SK-N-SH (cell line): ENCODE measurements at regions not wholly inside any gene's neighbourhood (a gene's known extent, or its start where the extent isn't known, plus 50 kb on each side); places are given as distances from the start of the nearest gene placed in this dataset.

Experiments used
- CTCF ChIA-PET: fragments of 300-600, 350-600 bp; formaldehyde crosslinking; extraction: SDS; loops from one replicate; lab custom pipeline; 2021; lab: Yijun Ruan, JAX
- POLR2A ChIA-PET: fragments of 350-600 bp; sonication (Branson Sonifier 250); formaldehyde crosslinking; extraction: SDS; loops from one replicate; lab custom pipeline; 2020; ENCODE audit warnings: antibody characterized with exemption, inconsistent platforms; lab: Yijun Ruan, JAX
- DNase-seq: peaks from one replicate; pipeline ENCODE4 v3.0.0; 2012
- H2AFZ ChIP-seq: fragments of 200-600 bp; sonication (generic); 2 replicates; pipeline ENCODE4 v1.8.1; 2016; ENCODE audit warnings: antibody characterized with exemption, mild to moderate bottlenecking, low read depth
- H3F3A ChIP-seq: fragments of 200-600 bp; sonication (generic); replicated peaks from 2 replicates; pipeline ENCODE3; 2016; ENCODE audit warnings: antibody characterized with exemption, mild to moderate bottlenecking; ENCODE audit not compliant: insufficient read depth
- H3K27ac ChIP-seq, 2 experiments: fragments of 200-500 bp in 1 of 2; fragments of 200-600 bp in 1 of 2; sonication (Bioruptor generic) in 1 of 2; sonication (generic), shearing (Covaris generic) in 1 of 2; 2 replicates each; pipeline versions ENCODE4 v1.5.1 to v1.6.1; 2014 to 2016; ENCODE audit warnings: low read depth in 2 of 2, inconsistent platforms in 1 of 2, low read length in 1 of 2, mild to moderate bottlenecking in 1 of 2, mixed read lengths in 1 of 2
- H3K27me3 ChIP-seq: fragments of 200-600 bp; sonication (generic), shearing (Covaris generic); 2 replicates; pipeline ENCODE4 v1.6.1; 2016; ENCODE audit warnings: mixed run types; ENCODE audit not compliant: insufficient read depth
- H3K36me3 ChIP-seq, 2 experiments: fragments of 200-500 bp in 1 of 2; fragments of 200-600 bp in 1 of 2; sonication (Bioruptor generic) in 1 of 2; sonication (generic) in 1 of 2; replicated peaks in 1 of 2; 2 replicates each; pipeline versions ENCODE3 to v1.5.1; 2014 to 2016; ENCODE audit warnings: low read length in 1 of 2, mild to moderate bottlenecking in 1 of 2; ENCODE audit not compliant: insufficient read depth in 2 of 2, control insufficient read depth in 1 of 2
- H3K4me1 ChIP-seq, 2 experiments: fragments of 200-500 bp in 1 of 2; fragments of 200-600 bp in 1 of 2; sonication (Bioruptor generic) in 1 of 2; sonication (generic), shearing (Covaris generic) in 1 of 2; 2 replicates each; pipeline versions ENCODE4 v1.5.1 to v1.6.1; 2014 to 2016; ENCODE audit warnings: low read depth in 1 of 2, low read length in 1 of 2, mixed run types in 1 of 2; ENCODE audit not compliant: insufficient read depth in 2 of 2, control insufficient read depth in 1 of 2
- H3K4me2 ChIP-seq: fragments of 200-600 bp; sonication (generic), shearing (Covaris generic); 2 replicates; pipeline ENCODE4 v1.6.1; 2017; ENCODE audit warnings: mixed run types
- H3K4me3 ChIP-seq, 2 experiments: fragments of 200-500 bp in 1 of 2; fragments of 200-600 bp in 1 of 2; sonication (Bioruptor generic) in 1 of 2; sonication (generic), shearing (Covaris generic) in 1 of 2; 2 replicates each; pipeline versions ENCODE4 v1.5.1 to v1.8.1; 2014 to 2016; ENCODE audit warnings: low read depth in 2 of 2, inconsistent platforms in 1 of 2, low read length in 1 of 2, mild to moderate bottlenecking in 1 of 2, mixed read lengths in 1 of 2, moderate library complexity in 1 of 2
- H3K79me2 ChIP-seq: fragments of 200-600 bp; sonication (generic); 2 replicates; pipeline ENCODE4 v1.8.1; 2017; ENCODE audit warnings: mild to moderate bottlenecking; ENCODE audit not compliant: insufficient read depth
- H3K9ac ChIP-seq: fragments of 200-600 bp; sonication (generic); 2 replicates; pipeline ENCODE4 v1.6.1; 2017; ENCODE audit warnings: mixed run types
- H3K9me2 ChIP-seq: fragments of 200-600 bp; sonication (generic); 2 replicates; pipeline ENCODE4 v1.6.1; 2017; ENCODE audit warnings: mixed run types
- H3K9me3 ChIP-seq: fragments of 200-600 bp; sonication (generic); 2 replicates; pipeline ENCODE4 v1.6.1; 2017; ENCODE audit warnings: mixed run types, mild to moderate bottlenecking, moderate library complexity
- H4K20me1 ChIP-seq: fragments of 200-600 bp; sonication (generic); 2 replicates; pipeline ENCODE4 v1.6.1; 2017; ENCODE audit warnings: mild to moderate bottlenecking, mixed run types; ENCODE audit not compliant: insufficient read depth
- CHD2 ChIP-seq: fragments of 150-350 bp; IDR thresholded peaks from 2 replicates; pipeline ENCODE4 v1.6.1; 2018; ENCODE audit warnings: low read length; ENCODE audit not compliant: partially characterized antibody
- CTCF ChIP-seq: fragments of 200-600 bp; sonication (generic); IDR thresholded peaks from 2 replicates; pipeline ENCODE4 v1.6.1; 2017; ENCODE audit warnings: antibody characterized with exemption, mild to moderate bottlenecking, moderate library complexity
- ELF1 ChIP-seq: IDR thresholded peaks from 2 replicates; pipeline ENCODE4 v1.4.0; 2012
- EP300 ChIP-seq, 2 experiments: IDR thresholded peaks; 2 replicates each; pipeline versions ENCODE4 v1.4.0 to v1.6.1; 2012; ENCODE audit warnings: borderline replicate concordance in 1 of 2, low read depth in 1 of 2, low read length in 1 of 2
- FOSL2 ChIP-seq: IDR thresholded peaks from 2 replicates; pipeline ENCODE4 v1.4.0; 2012; ENCODE audit warnings: low read depth, mild to moderate bottlenecking, moderate library complexity, borderline replicate concordance
- GABPA ChIP-seq: IDR thresholded peaks from 2 replicates; pipeline ENCODE4 v1.4.0; 2012; ENCODE audit warnings: low read depth, mild to moderate bottlenecking
- GATA2 ChIP-seq: sonication (generic); formaldehyde crosslinking; IDR thresholded peaks from 2 replicates; pipeline ENCODE4 v1.5.0; 2020; ENCODE audit warnings: mild to moderate bottlenecking, missing genetic modification reagents
- IRF3 ChIP-seq: fragments of 150-350 bp; IDR thresholded peaks from 2 replicates; pipeline ENCODE4 v1.6.1; 2016; ENCODE audit warnings: mild to moderate bottlenecking, low read depth, low read length
- MEF2A ChIP-seq: IDR thresholded peaks from 2 replicates; pipeline ENCODE4 v1.4.0; 2012; ENCODE audit warnings: low read depth, borderline replicate concordance
- NFIC ChIP-seq: IDR thresholded peaks from 2 replicates; pipeline ENCODE4 v1.4.0; 2012; ENCODE audit warnings: borderline replicate concordance
- RAD21 ChIP-seq: IDR thresholded peaks from 2 replicates; pipeline ENCODE4 v1.6.1; 2012; ENCODE audit warnings: mild to moderate bottlenecking, low read length
- RCOR1 ChIP-seq: fragments of 150-350 bp; IDR thresholded peaks from 2 replicates; pipeline ENCODE4 v1.6.1; 2017; ENCODE audit warnings: antibody characterized with exemption, low read length
- REST ChIP-seq: IDR thresholded peaks from 2 replicates; pipeline ENCODE4 v1.6.1; 2012; ENCODE audit warnings: mild to moderate bottlenecking, low read depth, low read length, moderate library complexity
- RFX5 ChIP-seq: IDR thresholded peaks from 2 replicates; pipeline ENCODE4 v1.6.1; 2012; ENCODE audit warnings: mild to moderate bottlenecking, improper control_type of control experiment, low read length
- SIN3A ChIP-seq: IDR thresholded peaks from 2 replicates; pipeline ENCODE4 v1.6.1; 2012; ENCODE audit warnings: low read depth, mild to moderate bottlenecking, low read length, moderate library complexity, borderline replicate concordance
- SMC3 ChIP-seq: IDR thresholded peaks from 2 replicates; pipeline ENCODE4 v1.6.1; 2012; ENCODE audit warnings: low read depth, low read length, improper control_type of control experiment
- TAF1 ChIP-seq: IDR thresholded peaks from 2 replicates; pipeline ENCODE4 v1.6.1; 2012; ENCODE audit warnings: low read depth, mild to moderate bottlenecking, low read length, moderate library complexity, borderline replicate concordance
- USF2 ChIP-seq: fragments of 150-350 bp; IDR thresholded peaks from 2 replicates; pipeline ENCODE4 v1.6.1; 2017; ENCODE audit warnings: antibody characterized with exemption, low read length, low read depth, borderline replicate concordance
- YY1 ChIP-seq: IDR thresholded peaks from 2 replicates; pipeline ENCODE4 v1.4.0; 2012; ENCODE audit warnings: low read depth, mild to moderate bottlenecking
- WGBS: methylation state at CpG from one replicate; pipeline ENCODE4 v1.1.6; 2017; ENCODE audit warnings: low lambda C conversion rate; 5-methylcytosine and 5-hydroxymethylcytosine counted together

- Histone ChIP-seq H2AFZ (no peak overlapping the region), H3K9ac (no peak overlapping the region), H3K27me3 (no peaks in the 10 kb centered on the region), H3K9me3 (no peaks in the 10 kb centered on the region), H3K4me3 (no peak overlapping the region), H3K27ac (no peak overlapping the region), H3K4me2 (no peak overlapping the region), H3K36me3 (no peaks in the 10 kb centered on the region), H3F3A (no peaks in the 10 kb centered on the region), H3K79me2 (no peaks in the 10 kb centered on the region), H3K4me1 (no peaks in the 10 kb centered on the region), H4K20me1 (no peaks in the 10 kb centered on the region), H3K9me2 (no peaks in the 10 kb centered on the region)
- no peak for TF ChIP-seq SMC3
- no peak for TF ChIP-seq IRF3
- no peak for TF ChIP-seq CHD2
- no peak for TF ChIP-seq GABPA
- no peak for TF ChIP-seq MEF2A
- TF ChIP-seq RFX5, result no peak
- no peak for DNase-seq
- CTCF ChIA-PET, result interaction anchor here (1.0 kb wide), 1 partner anchor 41 kb away, joined by 5 read pairs; no protein-coding TSS in a partner anchor
- POLR2A ChIA-PET, result no interaction called here
- 2% methylated on average over 6 of the region's 6 CpGs for WGBS
These were observed 276.0 kb downstream of the TENT4A start for GRCh38 chr5:6989230-6989629.

- Histone ChIP-seq H3F3A (no peaks in the 10 kb centered on the region), H4K20me1 (no peaks in the 10 kb centered on the region), H3K36me3 (no peaks in the 10 kb centered on the region), H3K9me3 (no peaks in the 10 kb centered on the region), H3K4me2 (no peak overlapping the region), H3K79me2 (no peaks in the 10 kb centered on the region), H3K4me1 (no peaks in the 10 kb centered on the region), H3K9ac (no peak overlapping the region), H3K4me3 (no peak overlapping the region), H3K27ac (no peak overlapping the region), H3K27me3 (no peaks in the 10 kb centered on the region), H3K9me2 (no peaks in the 10 kb centered on the region), H2AFZ (no peak overlapping the region)
- 0% methylated on average over 1 of the region's 1 CpG for WGBS
- ChIA-PET POLR2A (no interaction called here), CTCF (interaction anchor here (0.7 kb wide), 1 partner anchor 42 kb away, joined by 4 read pairs; no protein-coding TSS in a partner anchor)
- no peak for DNase-seq
- TF ChIP-seq RFX5 (no peak), NFIC (no peak), USF2 (no peak), ELF1 (no peak), GATA2 (CRISPR knock-in tag) (no peak), RCOR1 (no peak), REST (no peak), CTCF (no peak), YY1 (no peak), RAD21 (no peak), SMC3 (no peak), EP300 (IDR thresholded peaks at IDR 0.05; ENCODE audit: borderline replicate concordance in 1 of 2, low read depth in 1 of 2, low read length in 1 of 2) (no peak), SIN3A (no peak), FOSL2 (no peak), CHD2 (no peak), TAF1 (no peak), IRF3 (no peak)
These were observed 280.9 kb downstream of the TENT4A start for GRCh38 chr5:6994097-6994496.
